IMR-90 (cell line): ENCODE measurements at regions not wholly inside any gene's neighbourhood (a gene's known extent, or its start where the extent isn't known, plus 50 kb on each side); places are given as distances from the start of the nearest gene placed in this dataset.

Experiments used
- ATAC-seq: fragments of 200-7000 bp; cut with Tn5 transposase; 2 replicates; pipeline ENCODE4 v1.9.1; 2020; ENCODE audit warnings: low read depth, mild to moderate bottlenecking, moderate library complexity
- BruUV-seq: library from RNA; stranded (reverse); fragments of 400-500 nt; replicated peaks from 2 replicates; lab custom pipeline; 2021; lab: Mats Ljungman, UMichigan
- CTCF ChIA-PET: fragments of 300-600 bp; formaldehyde crosslinking; extraction: SDS; loops from one replicate; lab custom pipeline; 2021; ENCODE audit warnings: antibody characterized with exemption; lab: Yijun Ruan, JAX
- POLR2A ChIA-PET: fragments of 300-600 bp; sonication (Branson Sonifier 250); formaldehyde crosslinking; loops from one replicate; lab custom pipeline; 2022; ENCODE audit warnings: antibody characterized with exemption; ENCODE audit not compliant: unreplicated experiment; lab: Charles Lee
- DNase-seq: peaks from one replicate; pipeline ENCODE4 v3.0.0; 2013
- H2AFZ ChIP-seq: replicated peaks from 2 replicates; pipeline ENCODE3; 2013; ENCODE audit warnings: low read length, mild to moderate bottlenecking; ENCODE audit not compliant: poor library complexity
- H2AK5ac ChIP-seq: 2 replicates; pipeline ENCODE4 v1.6.1; 2013; ENCODE audit warnings: low read depth, low read length, inconsistent platforms
- H2AK9ac ChIP-seq: replicated peaks from 2 replicates; pipeline ENCODE3; 2013; ENCODE audit warnings: mild to moderate bottlenecking, low read depth, low read length, moderate library complexity; ENCODE audit not compliant: poor library complexity
- H2BK120ac ChIP-seq: 2 replicates; pipeline ENCODE4 v1.6.1; 2013; ENCODE audit warnings: low read depth, low read length, inconsistent platforms
- H2BK15ac ChIP-seq: 3 replicates; pipeline ENCODE4 v1.6.1; 2013; ENCODE audit warnings: low read depth, low read length, inconsistent platforms
- H2BK20ac ChIP-seq: 2 replicates; pipeline ENCODE4 v1.6.1; 2013; ENCODE audit warnings: low read depth, mild to moderate bottlenecking, inconsistent platforms, low read length, moderate library complexity
- H2BK5ac ChIP-seq: 2 replicates; pipeline ENCODE4 v1.6.1; 2013; ENCODE audit warnings: mild to moderate bottlenecking, low read depth, low read length, inconsistent platforms; ENCODE audit not compliant: poor library complexity, severe bottlenecking
- H3K14ac ChIP-seq: replicated peaks from 2 replicates; pipeline ENCODE4 v1.6.1; 2013; ENCODE audit warnings: low read depth, low read length, inconsistent platforms
- H3K18ac ChIP-seq: 2 replicates; pipeline ENCODE4 v1.6.1; 2013; ENCODE audit warnings: low read depth, low read length, control low read depth
- H3K23ac ChIP-seq: 2 replicates; pipeline ENCODE4 v1.6.1; 2013; ENCODE audit warnings: low read depth, low read length, inconsistent platforms
- H3K27ac ChIP-seq: 2 replicates; pipeline ENCODE4 v1.5.1; 2013; ENCODE audit warnings: mild to moderate bottlenecking, control low read depth, low read length; ENCODE audit not compliant: insufficient read depth
- H3K27me3 ChIP-seq: 2 replicates; pipeline ENCODE4 v1.6.1; 2013; ENCODE audit warnings: low read length; ENCODE audit not compliant: control insufficient read depth, insufficient read depth
- H3K36me3 ChIP-seq: 2 replicates; pipeline ENCODE4 v1.6.1; 2013; ENCODE audit warnings: low read length, mixed read lengths; ENCODE audit not compliant: control insufficient read depth, insufficient read depth
- H3K4ac ChIP-seq: 2 replicates; pipeline ENCODE4 v1.6.1; 2013; ENCODE audit warnings: low read depth, low read length, inconsistent platforms
- H3K4me1 ChIP-seq: 2 replicates; pipeline ENCODE4 v1.6.1; 2013; ENCODE audit warnings: low read length, mixed read lengths; ENCODE audit not compliant: control insufficient read depth, insufficient read depth
- H3K4me2 ChIP-seq: 2 replicates; pipeline ENCODE4 v1.6.1; 2013; ENCODE audit warnings: low read depth, mild to moderate bottlenecking, control low read depth, low read length, moderate library complexity
- H3K4me3 ChIP-seq: 2 replicates; pipeline ENCODE4 v1.5.1; 2013; ENCODE audit warnings: low read depth, mild to moderate bottlenecking, control low read depth, low read length, moderate library complexity; ENCODE audit not compliant: insufficient read depth
- H3K56ac ChIP-seq: 2 replicates; pipeline ENCODE4 v1.6.1; 2013; ENCODE audit warnings: low read length, inconsistent platforms; ENCODE audit not compliant: insufficient read depth; ENCODE audit errors: extremely low read depth
- H3K79me1 ChIP-seq, 2 experiments: 2 replicates each; pipeline ENCODE4 v1.6.1; 2013; ENCODE audit warnings: low read length in 2 of 2, inconsistent platforms in 1 of 2, low read depth in 1 of 2
- H3K9ac ChIP-seq: 2 replicates; pipeline ENCODE4 v1.6.1; 2013; ENCODE audit warnings: low read depth, low read length, control low read depth
- H3K9me1 ChIP-seq: 2 replicates; pipeline ENCODE4 v1.6.1; 2013; ENCODE audit warnings: low read length, inconsistent platforms; ENCODE audit not compliant: insufficient read depth
- H3K9me3 ChIP-seq: 2 replicates; pipeline ENCODE4 v1.6.1; 2013; ENCODE audit warnings: low read length; ENCODE audit not compliant: control insufficient read depth, insufficient read depth
- H4K20me1 ChIP-seq: 2 replicates; pipeline ENCODE4 v1.6.1; 2013; ENCODE audit warnings: low read length, inconsistent platforms; ENCODE audit not compliant: insufficient read depth
- H4K5ac ChIP-seq: 2 replicates; pipeline ENCODE4 v1.6.1; 2013; ENCODE audit warnings: mild to moderate bottlenecking, low read depth, low read length, control low read depth
- H4K8ac ChIP-seq, 2 experiments: 2 replicates each; pipeline ENCODE4 v1.6.1; 2013; ENCODE audit warnings: low read depth in 2 of 2, low read length in 2 of 2, control low read depth in 1 of 2, inconsistent platforms in 1 of 2
- H4K91ac ChIP-seq: 2 replicates; pipeline ENCODE4 v1.6.1; 2013; ENCODE audit warnings: low read depth, low read length, inconsistent platforms; ENCODE audit not compliant: insufficient read depth
- BHLHE40 ChIP-seq: fragments of 150-350 bp; IDR thresholded peaks from 2 replicates; pipeline ENCODE4 v1.6.1; 2016; ENCODE audit warnings: mild to moderate bottlenecking, low read depth, low read length
- CEBPB ChIP-seq: IDR thresholded peaks from 2 replicates; pipeline ENCODE4 v1.6.1; 2012; ENCODE audit warnings: low read depth, low read length, improper control_type of control experiment
- CHD1 ChIP-seq: IDR thresholded peaks from 2 replicates; pipeline ENCODE4 v1.6.1; 2012; ENCODE audit warnings: low read depth, low read length, improper control_type of control experiment
- CTCF ChIP-seq: conservative IDR thresholded peaks from 2 replicates; pipeline ENCODE4 v1.5.1; 2012; ENCODE audit warnings: mild to moderate bottlenecking, low read depth, low read length, improper control_type of control experiment
- ELK1 ChIP-seq: fragments of 150-350 bp; IDR thresholded peaks from 2 replicates; pipeline ENCODE4 v1.6.1; 2016; ENCODE audit warnings: low read depth, mild to moderate bottlenecking, low read length, moderate library complexity, borderline replicate concordance
- FOS ChIP-seq: fragments of 150-350 bp; IDR thresholded peaks from 2 replicates; pipeline ENCODE4 v1.6.1; 2016; ENCODE audit warnings: low read depth, low read length
- MAFK ChIP-seq: IDR thresholded peaks from 2 replicates; pipeline ENCODE4 v1.6.1; 2012; ENCODE audit warnings: low read depth, low read length, improper control_type of control experiment
- MAZ ChIP-seq: IDR thresholded peaks from 2 replicates; pipeline ENCODE4 v1.6.1; 2012; ENCODE audit warnings: low read depth, mild to moderate bottlenecking, low read length, improper control_type of control experiment, moderate library complexity, borderline replicate concordance
- MXI1 ChIP-seq: IDR thresholded peaks from 2 replicates; pipeline ENCODE4 v1.6.1; 2012; ENCODE audit warnings: low read depth, mild to moderate bottlenecking, low read length, moderate library complexity, borderline replicate concordance
- NFE2L2 ChIP-seq: fragments of 150-350 bp; IDR thresholded peaks from 2 replicates; pipeline ENCODE4 v1.6.1; 2016; ENCODE audit warnings: low read depth, mild to moderate bottlenecking, low read length
- POLR2A ChIP-seq: IDR thresholded peaks from 2 replicates; pipeline ENCODE4 v1.6.1; 2012; ENCODE audit warnings: mild to moderate bottlenecking, low read depth, low read length
- RAD21 ChIP-seq: IDR thresholded peaks from 2 replicates; pipeline ENCODE4 v1.6.1; 2012; ENCODE audit warnings: low read length, improper control_type of control experiment
- RCOR1 ChIP-seq: IDR thresholded peaks from 2 replicates; pipeline ENCODE4 v1.6.1; 2012; ENCODE audit warnings: mild to moderate bottlenecking, low read length, improper control_type of control experiment; ENCODE audit not compliant: insufficient replicate concordance
- RFX5 ChIP-seq: IDR thresholded peaks from 2 replicates; pipeline ENCODE4 v1.8.0; 2012; ENCODE audit warnings: low read depth, mild to moderate bottlenecking, low read length, moderate library complexity
- SMC3 ChIP-seq: fragments of 150-350 bp; IDR thresholded peaks from 2 replicates; pipeline ENCODE4 v1.6.1; 2016; ENCODE audit warnings: low read depth, mild to moderate bottlenecking, antibody characterized with exemption, low read length, moderate library complexity
- USF2 ChIP-seq: fragments of 150-350 bp; IDR thresholded peaks from 2 replicates; pipeline ENCODE4 v1.6.1; 2017; ENCODE audit warnings: mild to moderate bottlenecking, antibody characterized with exemption, low read length, low read depth
- WGBS, 2 experiments: methylation state at CpG; one replicate each; pipeline versions ENCODE4 v1.1.5 to v1.1.7; 2013; ENCODE audit warnings: missing lambda C conversion rate in 2 of 2; ENCODE audit not compliant: insufficient read length in 1 of 2; ENCODE audit errors: extremely low coverage in 2 of 2; 5-methylcytosine and 5-hydroxymethylcytosine counted together
- dilution Hi-C: fragments of 300-500 bp; cut with HindIII; formaldehyde crosslinking; loops from one replicate; pipeline ENCODE4 v1.14.3; 2018; ENCODE audit warnings: low sequenced_read_pairs; ENCODE audit not compliant: unreplicated experiment
- in situ Hi-C: fragments of 300-500 bp; cut with MboI; formaldehyde crosslinking; loops from 3 replicates; pipeline ENCODE4 v1.14.3; 2019; ENCODE audit warnings: low sequenced_read_pairs, inconsistent platforms, mixed read lengths
- intact Hi-C: fragments of 100-400 bp; cut with micrococcal nuclease; formaldehyde crosslinking; loops from 2 replicates; pipeline ENCODE4 v1.10.0; 2022

- Histone ChIP-seq H3K9ac (no peak overlapping the region), H3K79me1 (no peaks in the 10 kb centered on the region), H2BK15ac (no peak overlapping the region), H3K4ac (no peak overlapping the region), H4K5ac (no peak overlapping the region), H3K27ac (no peak overlapping the region), H3K18ac (no peak overlapping the region), H3K23ac (no peak overlapping the region), H2BK20ac (no peak overlapping the region), H2BK5ac (no peak overlapping the region), H2AFZ (no peak overlapping the region), H3K36me3 (no peaks in the 10 kb centered on the region), H4K8ac (no peak overlapping the region), H3K14ac (no peak overlapping the region), H2AK5ac (no peak overlapping the region), H3K56ac (no peak overlapping the region), H3K27me3 (no peaks in the 10 kb centered on the region), H2BK120ac (no peak overlapping the region), H4K91ac (no peak overlapping the region), H3K4me2 (no peak overlapping the region), H3K4me1 (peaks cover 6% of the 10 kb centered on the region; the same call in 1 of the 2 replicates), H3K9me1 (no peaks in the 10 kb centered on the region), H3K4me3 (no peak overlapping the region), H4K20me1 (no peaks in the 10 kb centered on the region), H3K9me3 (peaks cover 7% of the 10 kb centered on the region; the same call in 1 of the 2 replicates), H2AK9ac (no peak overlapping the region)
- CTCF ChIA-PET, result no interaction called here
- intact Hi-C loops (no loop called here), in situ Hi-C loops (no loop called here), dilution Hi-C loops (no loop called here)
- no peak for TF ChIP-seq MAFK
- no peak for TF ChIP-seq MAZ
- no peak for TF ChIP-seq USF2
- TF ChIP-seq RCOR1, result no peak
- TF ChIP-seq RAD21, result no peak
- TF ChIP-seq MXI1, result no peak
- no peak for TF ChIP-seq FOS
- no peak for TF ChIP-seq CTCF
- no peak for TF ChIP-seq POLR2A
- TF ChIP-seq ELK1, result no peak
- no peak for TF ChIP-seq NFE2L2
- no peak for TF ChIP-seq RFX5
- TF ChIP-seq SMC3, result no peak
- TF ChIP-seq BHLHE40, result no peak
- no peak for TF ChIP-seq CHD1
- no peak for TF ChIP-seq CEBPB
- BruUV-seq, result no TSS peak
- POLR2A ChIA-PET, result no interaction called here
- no peak for ATAC-seq
- WGBS, 2 experiments, result no CpG with 5 or more reads among the region's 5 CpGs
- DNase-seq, result no peak
Observed at GRCh38 chr10:129309565-129309964, 157.5 kb upstream of the MGMT start.
